SH-SY5Y (cell line): ENCODE measurements at regions not wholly inside any gene's neighbourhood (a gene's known extent, or its start where the extent isn't known, plus 50 kb on each side); places are given as distances from the start of the nearest gene placed in this dataset.

Experiments used
- GATA2 ChIP-seq: IDR thresholded peaks from 2 replicates; pipeline ENCODE4 v1.6.1; 2011; ENCODE audit warnings: mild to moderate bottlenecking, low read depth, low read length
- GATA3 ChIP-seq: IDR thresholded peaks from 2 replicates; pipeline ENCODE4 v1.6.1; 2011; ENCODE audit warnings: low read depth, mild to moderate bottlenecking, low read length, moderate library complexity

GRCh38 chr5:8606231-8606630 is 737.3 kb downstream of the MTRR start:
- TF ChIP-seq GATA2 (no peak), GATA3 (no peak)
